ENCODE measurements at regions not wholly inside any gene's neighbourhood (a gene's known extent, or its start where the extent isn't known, plus 50 kb on each side); places are given as distances from the start of the nearest gene placed in this dataset.

GRCh38 chr7:19869979-19870378 is 96.6 kb upstream of the TMEM196 start:
- Mint-ChIP-seq H3K4me1 (no peaks in the 10 kb centered on the region), H3K27me3 (no peaks in the 10 kb centered on the region), H3K4me3 (no peak overlapping the region), H3K27ac (no peak overlapping the region), H3K36me3 (no peaks in the 10 kb centered on the region), H3K9me3 (peaks cover 0 to 14% (median 2%) of the 10 kb centered on the region in 9 donors)
- no peak for ATAC-seq
- DNase-seq = no peak
- POLR2A ChIA-PET = no interaction called here

GRCh38 chr7:19853261-19853832 is 79.9 kb upstream of the TMEM196 start:
- POLR2A ChIA-PET = no interaction called here

GRCh38 chr7:19852192-19852591 is 78.8 kb upstream of the TMEM196 start:
- Mint-ChIP-seq H3K9me3 (peaks cover 0 to 8% (median 2%) of the 10 kb centered on the region in 9 donors), H3K36me3 (no peaks in the 10 kb centered on the region), H3K4me1 (no peaks in the 10 kb centered on the region), H3K4me3 (no peak overlapping the region), H3K27ac (no peak overlapping the region), H3K27me3 (no peaks in the 10 kb centered on the region)
- ATAC-seq (no peak), DNase-seq (no peak)
- POLR2A ChIA-PET = no interaction called here

More at GRCh38 chr7:19853261-19853832, 79.9 kb upstream of the TMEM196 start:
- Mint-ChIP-seq H3K4me1 (no peaks in the 10 kb centered on the region), H3K27me3 (no peaks in the 10 kb centered on the region), H3K27ac (no peak overlapping the region), H3K4me3 (no peak overlapping the region), H3K36me3 (no peaks in the 10 kb centered on the region), H3K9me3 (peaks cover 0 to 5% (median 1%) of the 10 kb centered on the region in 9 donors)
- no peak for DNase-seq
- no peak for ATAC-seq

- DNase-seq (no peak), ATAC-seq (no peak)
- H3K27ac Mint-ChIP-seq = no peak overlapping the region
- no peaks in the 10 kb centered on the region for H3K27me3 Mint-ChIP-seq
- H3K9me3 Mint-ChIP-seq = peaks cover 0 to 8% (median 2%) of the 10 kb centered on the region in 9 donors
- no peaks in the 10 kb centered on the region for H3K4me1 Mint-ChIP-seq
- no peak overlapping the region for H3K4me3 Mint-ChIP-seq
- POLR2A ChIA-PET = no interaction called here
- H3K36me3 Mint-ChIP-seq = no peaks in the 10 kb centered on the region
Observed at GRCh38 chr7:19851504-19851903, 78.1 kb upstream of the TMEM196 start.

- Mint-ChIP-seq H3K36me3 (no peaks in the 10 kb centered on the region), H3K9me3 (peaks cover 0 to 6% (median 3%) of the 10 kb centered on the region in 9 donors), H3K4me1 (no peaks in the 10 kb centered on the region), H3K27ac (no peak overlapping the region), H3K27me3 (no peaks in the 10 kb centered on the region), H3K4me3 (no peak overlapping the region)
- POLR2A ChIA-PET = no interaction called here
- DNase-seq (no peak), ATAC-seq (no peak)
Observed at GRCh38 chr7:19834566-19834965, 61.1 kb upstream of the TMEM196 start.

GRCh38 chr7:19830604-19831003 is 57.2 kb upstream of the TMEM196 start:
- ATAC-seq (no peak), DNase-seq (no peak)
- H3K36me3 Mint-ChIP-seq = no peaks in the 10 kb centered on the region
- peaks cover 0 to 3% (median 0%) of the 10 kb centered on the region in 9 donors for H3K9me3 Mint-ChIP-seq
- no peak overlapping the region for H3K27ac Mint-ChIP-seq
- H3K27me3 Mint-ChIP-seq = no peaks in the 10 kb centered on the region
- no peak overlapping the region for H3K4me3 Mint-ChIP-seq
- POLR2A ChIA-PET = no interaction called here
- no peaks in the 10 kb centered on the region for H3K4me1 Mint-ChIP-seq
